GF-D8 (cell line): ENCODE measurements at regions not wholly inside any gene's neighbourhood (a gene's known extent, or its start where the extent isn't known, plus 50 kb on each side); places are given as distances from the start of the nearest gene placed in this dataset.
"Not testable (repeated sequence)": the region's sequence is repeated elsewhere in the genome, so short reads cannot be mapped to it uniquely, and the experiment has no call there.

ENCODE experiments used
- DNase-seq: peaks from one replicate; lab custom pipeline; 2025; lab: John Stamatoyannopoulos, UW

- DNase-seq, result no peak
Observed at GRCh38 chr4:152193059-152193458, 342.8 kb downstream of the FBXW7 start.

GRCh38 chr4:152190907-152191306, 345.0 kb downstream of the FBXW7 start:
- DNase-seq, result no peak

- no peak for DNase-seq
Observed at GRCh38 chr4:152189451-152190179, 346.3 kb downstream of the FBXW7 start.

GRCh38 chr4:152188801-152189200, 347.1 kb downstream of the FBXW7 start:
- no peak for DNase-seq

GRCh38 chr4:152187693-152188092, 348.2 kb downstream of the FBXW7 start:
- DNase-seq, result no peak

- no peak for DNase-seq
Observed at GRCh38 chr4:152185786-152186550, 349.9 kb downstream of the FBXW7 start.

- no peak for DNase-seq
Observed at GRCh38 chr4:152181150-152181549, 354.7 kb downstream of the FBXW7 start.

- DNase-seq, result no peak
Observed at GRCh38 chr4:152180369-152180768, 355.5 kb downstream of the FBXW7 start.

- not testable (repeated sequence) for DNase-seq
Observed at GRCh38 chr4:152177538-152177937, 358.4 kb downstream of the FBXW7 start.

- DNase-seq, result no peak
Observed at GRCh38 chr4:152176627-152177214, 359.2 kb downstream of the FBXW7 start.

GRCh38 chr4:152175586-152175985, 360.3 kb downstream of the FBXW7 start:
- no peak for DNase-seq

GRCh38 chr4:152172146-152172545, 363.7 kb downstream of the FBXW7 start:
- DNase-seq, result no peak

- DNase-seq, result no peak
Observed at GRCh38 chr4:152171556-152171955, 364.3 kb downstream of the FBXW7 start.

- no peak for DNase-seq
Observed at GRCh38 chr4:152169683-152170082, 366.2 kb downstream of the FBXW7 start.

- no peak for DNase-seq
Observed at GRCh38 chr4:152168987-152169616, 366.8 kb downstream of the FBXW7 start.

- DNase-seq, result no peak
Observed at GRCh38 chr4:152166567-152166966, 369.3 kb downstream of the FBXW7 start.

GRCh38 chr4:152165846-152166245, 370.0 kb downstream of the FBXW7 start:
- no peak for DNase-seq

- DNase-seq, result no peak
Observed at GRCh38 chr4:152165146-152165545, 370.7 kb downstream of the FBXW7 start.

GRCh38 chr4:152164561-152164960, 371.3 kb downstream of the FBXW7 start:
- DNase-seq, result no peak

- no peak for DNase-seq
Observed at GRCh38 chr4:152162331-152162697, 373.6 kb downstream of the FBXW7 start.

GRCh38 chr4:152161676-152162330, 374.1 kb downstream of the FBXW7 start:
- no peak for DNase-seq

- no peak for DNase-seq
Observed at GRCh38 chr4:152160225-152160800, 375.6 kb downstream of the FBXW7 start.
